HG03565 (cell line): ENCODE measurements at regions not wholly inside any gene's neighbourhood (a gene's known extent, or its start where the extent isn't known, plus 50 kb on each side); places are given as distances from the start of the nearest gene placed in this dataset.

Source experiments
- ATAC-seq: cut with Tn5 transposase; IDR thresholded peaks from one replicate; pipeline ENCODE4 v1.9.1; 2021; ENCODE audit warnings: mild to moderate bottlenecking, moderate library complexity; ENCODE audit not compliant: unreplicated experiment

DNA sequence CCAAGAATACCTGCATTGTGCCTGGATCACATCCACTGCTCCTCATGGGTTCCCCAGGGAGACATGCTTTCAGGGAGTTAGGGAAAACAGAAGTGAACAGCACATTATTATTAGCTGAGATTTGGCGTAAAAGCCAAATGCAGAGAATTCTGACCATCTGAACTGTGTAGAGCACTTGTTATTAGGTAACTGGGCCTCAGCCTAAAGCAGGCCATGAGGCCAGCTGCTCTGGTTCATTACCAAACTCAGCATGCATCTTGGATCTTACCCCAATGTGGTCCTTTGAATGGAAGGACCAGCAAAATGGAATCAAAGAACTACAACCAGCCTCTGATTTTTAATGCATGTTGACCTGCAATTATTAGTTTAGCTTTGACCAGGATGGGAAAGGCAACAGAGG, 322.3 kb downstream of the KCNS3 start:
- ATAC-seq, result no peak

DNA sequence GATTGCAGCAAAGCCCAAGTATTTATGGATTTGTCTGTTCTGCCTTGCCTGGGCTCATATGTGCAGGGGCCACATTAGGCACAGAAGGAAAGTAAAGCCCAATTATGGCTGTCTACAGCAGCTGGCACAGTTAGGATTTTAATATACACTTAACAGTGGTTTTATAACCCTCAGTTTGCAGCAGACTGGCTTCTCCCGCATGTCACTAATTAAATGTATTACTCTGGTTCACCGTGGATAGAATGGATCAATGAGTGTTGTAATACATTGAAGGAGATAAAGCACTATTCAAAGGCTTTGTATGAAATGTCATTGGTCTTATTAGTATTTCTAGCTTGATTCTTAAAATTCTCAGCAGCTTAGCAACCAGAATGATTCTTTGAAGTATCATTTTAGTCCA, 320.2 kb downstream of the KCNS3 start:
- ATAC-seq, result no peak

DNA sequence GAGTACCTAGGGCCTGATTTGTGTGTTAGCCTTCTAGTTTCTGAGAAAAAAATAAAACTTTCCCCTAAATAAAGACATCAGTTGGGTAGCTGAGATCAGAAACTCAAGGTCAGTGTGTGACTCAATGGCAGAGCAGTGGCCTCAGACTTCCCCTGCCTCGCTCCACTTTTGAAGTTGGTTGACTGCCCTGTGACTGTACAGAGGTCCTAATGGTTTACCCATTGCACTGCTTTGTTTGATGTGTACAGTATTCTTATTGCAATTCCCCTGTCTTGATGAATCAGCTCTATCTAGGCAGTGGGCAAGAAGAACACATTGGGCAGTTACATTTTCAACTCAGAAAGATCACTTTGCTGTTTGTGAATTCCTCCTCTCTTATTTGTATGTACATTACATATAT, 315.7 kb downstream of the KCNS3 start:
- ATAC-seq, result no peak

DNA sequence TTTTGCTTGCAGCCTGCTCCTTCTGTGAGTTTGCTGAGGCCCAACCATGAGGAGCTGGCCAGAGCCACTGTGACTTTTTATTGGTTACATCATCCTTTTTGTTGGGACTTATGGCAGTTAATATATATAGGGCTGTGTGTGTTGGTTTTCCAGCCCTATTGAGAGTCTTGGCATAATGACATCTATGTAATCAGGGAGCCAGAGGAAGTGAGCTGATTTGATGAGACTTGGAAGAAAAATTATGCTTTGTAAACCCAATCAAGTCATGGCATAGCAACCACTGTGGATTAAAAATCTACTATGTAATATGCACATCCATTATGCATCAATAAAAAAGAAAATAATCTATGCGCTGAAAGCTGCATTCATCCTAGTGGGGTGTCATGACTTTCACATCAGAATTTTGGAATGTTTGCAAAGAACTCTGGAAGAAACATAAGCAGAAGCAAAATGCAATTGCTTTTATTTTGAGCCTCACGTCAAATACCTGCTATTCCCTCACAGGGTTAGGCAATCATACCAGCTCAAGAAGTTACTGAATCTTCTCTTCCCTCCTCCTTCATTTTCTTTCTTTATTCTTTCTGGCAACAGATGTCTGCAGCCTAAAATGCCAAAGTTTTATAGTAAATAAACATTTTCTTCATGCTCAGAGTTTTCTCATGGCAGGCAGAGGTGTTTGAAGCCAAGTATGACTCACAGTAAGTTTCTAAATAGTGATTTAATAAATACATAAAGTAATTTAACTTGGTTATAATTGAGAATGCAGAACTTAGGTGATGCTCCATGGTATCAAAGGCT, 308.5 kb downstream of the KCNS3 start:
- no peak for ATAC-seq

DNA sequence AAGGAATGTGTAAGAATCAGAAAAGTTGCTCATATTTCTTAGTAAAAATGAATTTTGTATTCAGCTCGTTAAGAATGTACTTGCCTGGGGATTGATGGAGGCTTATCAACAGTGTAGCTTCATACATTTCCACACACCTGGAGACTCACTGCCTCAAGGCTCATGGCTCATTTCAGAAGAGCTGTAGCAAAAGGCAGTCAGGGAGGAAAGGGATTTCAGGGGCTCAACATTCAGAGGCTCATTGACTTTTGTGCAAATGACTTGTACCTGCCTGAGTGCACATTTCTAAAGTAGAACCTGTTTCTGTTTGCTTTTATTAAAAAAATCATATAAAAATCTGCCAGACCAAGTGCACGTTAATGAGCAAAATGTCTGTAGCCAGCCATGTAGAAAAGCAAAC, 304.4 kb downstream of the KCNS3 start:
- ATAC-seq, result no peak

DNA sequence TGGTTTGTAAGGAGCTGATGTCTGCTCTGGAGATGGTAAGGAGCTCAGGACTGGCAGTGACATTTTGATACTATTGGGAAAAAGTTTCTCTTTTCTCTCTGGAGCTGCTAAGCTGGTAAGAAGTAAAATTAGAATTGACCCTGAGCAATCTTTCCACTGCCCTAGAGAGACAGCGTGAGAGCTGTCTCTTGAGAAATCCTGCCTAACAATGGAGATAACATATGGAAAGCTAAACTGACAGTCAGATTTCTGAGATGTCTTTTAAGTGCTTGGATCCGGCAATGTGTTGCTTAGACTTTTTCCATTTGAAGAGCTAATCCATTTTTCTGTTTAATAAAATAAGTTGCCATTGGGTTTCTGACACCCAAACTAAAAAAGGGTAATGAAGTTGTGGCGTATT, 302.4 kb downstream of the KCNS3 start:
- no peak for ATAC-seq

DNA sequence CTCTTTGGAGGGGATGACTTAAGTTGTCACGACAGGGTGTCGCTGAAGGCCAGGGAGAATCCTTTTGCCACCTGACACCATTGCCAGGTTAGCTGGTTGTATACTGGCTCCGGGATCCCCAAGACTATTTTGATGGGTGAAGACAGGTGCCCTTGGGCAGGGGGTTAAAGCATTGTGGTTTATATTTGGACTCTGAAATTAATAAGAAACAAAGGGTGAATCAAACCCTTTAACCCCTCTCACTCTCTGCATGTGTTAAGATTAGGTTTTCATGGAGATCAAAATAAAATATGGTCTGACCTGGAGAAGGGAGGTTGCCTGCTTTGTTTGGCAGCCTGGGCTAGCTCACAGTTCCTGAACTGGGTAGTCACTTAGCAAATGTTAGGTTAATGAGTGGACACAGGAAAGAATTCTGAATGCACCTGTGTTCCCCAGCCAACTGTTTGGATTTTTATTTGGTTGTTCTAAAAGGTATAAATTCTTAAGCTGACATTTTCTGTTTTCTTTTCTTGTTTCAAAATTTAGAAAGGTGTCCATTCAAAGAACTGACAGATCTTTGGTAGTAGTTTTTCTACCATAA, 301.7 kb downstream of the KCNS3 start:
- no peak for ATAC-seq

DNA sequence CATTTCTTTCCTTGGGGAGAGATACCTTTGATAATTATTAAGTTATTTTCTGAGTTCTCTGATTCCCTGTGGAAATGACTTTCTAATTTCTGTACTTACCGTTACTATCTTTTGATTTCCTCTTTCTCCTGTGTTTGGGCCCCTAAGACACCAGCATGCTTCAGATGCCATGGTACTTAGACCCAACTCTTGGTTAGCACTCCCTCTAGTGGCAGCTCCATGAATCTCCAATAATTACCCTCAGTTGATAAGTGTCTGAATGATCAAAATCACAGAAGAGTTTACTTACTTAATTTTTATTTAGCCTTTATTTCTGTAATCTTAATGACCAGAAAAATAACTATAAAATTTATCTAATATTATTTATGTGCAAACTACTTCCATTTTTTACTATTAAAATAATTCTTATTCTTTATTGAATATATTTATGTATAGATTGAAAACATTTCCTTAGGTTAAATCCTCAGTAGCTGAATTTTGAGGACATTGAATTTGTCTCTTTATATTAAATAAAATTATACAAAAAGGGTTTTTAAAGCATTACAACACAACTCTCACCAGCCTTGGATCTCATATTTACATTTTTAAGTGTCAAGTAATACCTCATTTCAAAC, 300.4 kb downstream of the KCNS3 start:
- peak; percentile 95 for ATAC-seq

DNA sequence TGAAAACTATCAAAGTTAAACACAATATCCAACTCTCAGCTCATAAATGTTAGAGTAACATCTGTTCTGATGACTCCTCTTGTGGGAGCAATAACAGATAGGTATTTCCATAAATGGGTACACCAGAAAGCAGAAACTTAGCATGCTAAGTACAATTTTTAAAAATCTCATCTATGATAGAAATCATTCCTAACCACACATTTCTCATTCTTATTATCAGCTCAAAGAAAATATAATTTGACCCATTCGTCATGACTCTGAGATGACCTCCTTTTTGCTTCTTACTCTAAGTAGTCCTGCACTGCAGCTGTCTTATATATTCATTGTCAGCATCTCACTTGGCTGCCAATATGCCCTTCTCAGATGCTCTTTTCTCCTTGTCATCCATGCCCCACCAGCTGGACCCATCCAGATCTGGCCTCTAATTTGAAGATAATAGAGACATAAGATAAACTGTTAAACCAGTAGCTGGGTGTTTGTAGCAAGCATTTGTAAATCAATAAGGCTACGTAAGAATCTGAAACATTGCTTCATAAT, 298.3 kb downstream of the KCNS3 start:
- ATAC-seq, result no peak

DNA sequence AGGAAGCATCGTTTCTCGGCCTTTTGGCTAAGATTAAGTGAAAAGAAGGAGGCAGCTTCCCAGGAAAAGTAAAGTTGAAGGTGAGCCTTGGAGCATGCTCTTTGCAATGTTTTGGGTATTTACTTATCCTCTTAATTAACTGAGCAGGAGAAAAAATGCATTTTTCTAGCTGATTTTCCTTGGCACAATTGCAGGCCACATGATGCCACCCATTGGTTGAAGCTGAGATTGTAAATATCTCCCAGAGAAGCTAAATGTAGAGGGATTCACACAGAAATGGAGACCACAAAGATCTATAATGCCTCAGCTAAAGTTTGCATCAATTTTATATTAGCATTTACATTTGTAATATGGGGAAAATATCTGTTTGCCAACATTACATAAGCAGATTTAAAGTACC, 294.1 kb downstream of the KCNS3 start:
- no peak for ATAC-seq

DNA sequence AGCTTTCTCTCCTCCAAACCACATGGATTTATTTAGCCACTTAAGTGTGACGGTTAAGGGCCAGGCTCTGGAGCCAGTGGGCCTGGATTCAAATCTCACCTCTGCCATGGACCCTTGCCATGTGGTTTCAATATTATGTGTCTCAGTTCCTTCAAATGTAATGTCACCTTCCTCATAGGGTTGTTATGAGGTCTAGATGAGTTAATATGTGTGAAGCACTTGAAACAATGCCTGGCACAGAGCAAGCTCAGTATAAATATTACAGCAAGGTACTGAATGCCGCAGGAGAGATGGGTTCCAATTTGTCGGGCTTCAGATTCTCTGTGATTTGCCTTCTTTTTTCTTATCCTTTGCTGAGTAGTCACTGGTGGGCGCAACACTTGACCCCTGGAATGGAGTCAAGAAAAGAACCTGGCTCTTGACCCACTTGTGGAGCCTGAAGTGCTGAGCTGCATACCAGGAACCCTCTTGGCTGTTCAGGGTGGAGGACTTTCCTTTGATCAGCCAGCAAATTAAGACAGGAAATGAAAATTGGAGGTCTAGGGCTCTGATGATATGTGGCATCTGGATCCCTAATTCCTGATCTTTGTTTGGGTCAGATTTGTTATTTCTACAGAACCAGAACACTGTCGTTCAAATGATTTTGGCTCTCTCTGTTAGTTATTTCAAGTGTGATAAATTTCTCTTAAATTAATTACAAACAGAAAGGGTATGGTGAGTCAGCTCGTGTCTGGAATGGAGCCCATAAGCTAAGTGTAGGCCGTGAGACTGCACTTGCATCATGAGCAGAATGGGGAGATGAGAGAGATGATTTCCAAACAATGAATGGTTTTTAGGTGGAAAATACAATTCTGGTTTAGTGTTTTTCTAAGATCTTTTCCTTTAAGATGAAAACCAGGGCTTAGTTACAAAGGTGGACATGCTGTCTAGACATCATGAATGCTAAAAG, 293.0 kb downstream of the KCNS3 start:
- no peak for ATAC-seq

DNA sequence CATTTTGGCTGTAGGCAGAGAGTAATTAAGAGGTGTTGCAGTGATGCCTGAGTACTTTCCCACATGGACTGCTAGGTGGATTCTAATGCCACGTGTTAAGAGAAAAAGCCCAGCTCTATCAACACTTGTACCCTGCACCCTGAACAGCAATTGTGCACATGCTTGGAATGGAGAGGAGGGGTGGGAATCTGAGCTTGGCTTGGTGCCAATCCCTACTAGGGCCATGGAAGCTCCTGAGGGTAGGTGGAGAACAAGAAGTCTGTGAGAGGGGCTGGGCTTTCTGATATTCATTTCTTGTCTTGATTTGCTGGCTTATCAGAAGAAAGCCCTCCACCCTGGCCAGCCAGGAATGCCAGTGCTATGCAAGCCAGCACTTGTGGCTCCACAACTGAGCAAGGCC, 292.2 kb downstream of the KCNS3 start:
- ATAC-seq, result no peak

DNA sequence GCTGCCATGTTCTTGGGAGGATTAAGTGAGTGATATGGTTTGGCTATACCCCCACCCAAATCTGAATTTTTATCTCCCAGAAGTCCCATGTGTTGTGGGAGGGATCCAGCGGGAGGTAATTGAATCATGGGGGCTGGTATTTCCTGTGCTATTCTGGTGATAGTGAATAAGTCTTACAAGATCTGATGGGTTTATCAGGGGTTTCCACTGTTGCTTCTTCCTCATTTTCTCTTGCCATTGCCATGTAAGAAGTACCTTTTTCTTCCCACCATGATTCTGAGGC, 291.4 kb downstream of the KCNS3 start:
- ATAC-seq, result no peak

DNA sequence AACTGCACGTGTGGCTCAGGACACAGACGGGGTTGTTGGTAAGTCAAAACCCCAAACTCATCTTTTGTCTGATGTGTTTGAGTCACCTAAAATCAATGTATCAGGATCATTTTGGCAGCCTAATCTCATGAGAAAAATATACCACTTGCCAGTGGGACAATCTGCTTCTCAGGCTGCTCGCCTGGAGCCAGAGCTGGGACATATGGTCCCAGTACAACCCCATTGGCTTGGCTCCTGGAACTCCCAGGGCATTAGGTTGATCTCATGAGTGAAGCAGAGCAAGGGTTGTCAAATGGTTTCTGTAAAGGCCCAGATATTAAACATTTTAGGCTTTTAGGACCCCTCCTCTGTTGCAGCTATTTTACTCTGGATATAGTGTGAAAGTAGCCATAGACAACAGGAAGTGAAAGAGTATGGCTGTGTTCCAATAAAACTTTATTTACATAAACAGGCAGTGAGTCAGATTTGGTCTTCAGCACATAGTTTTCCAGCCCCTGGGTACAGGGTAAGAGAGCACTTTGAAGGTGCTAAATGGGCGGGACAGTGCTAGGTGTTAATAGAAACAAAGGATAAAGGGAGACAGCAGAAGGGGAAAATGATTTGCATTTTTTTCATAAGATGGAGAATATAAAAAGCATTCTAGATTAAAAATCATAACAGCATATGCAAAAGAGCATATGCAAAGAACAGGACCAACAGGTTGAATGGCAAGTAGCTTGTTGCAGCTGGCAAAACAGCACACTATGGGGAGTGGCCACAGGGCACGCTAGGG, 290.8 kb downstream of the KCNS3 start:
- ATAC-seq, result no peak

DNA sequence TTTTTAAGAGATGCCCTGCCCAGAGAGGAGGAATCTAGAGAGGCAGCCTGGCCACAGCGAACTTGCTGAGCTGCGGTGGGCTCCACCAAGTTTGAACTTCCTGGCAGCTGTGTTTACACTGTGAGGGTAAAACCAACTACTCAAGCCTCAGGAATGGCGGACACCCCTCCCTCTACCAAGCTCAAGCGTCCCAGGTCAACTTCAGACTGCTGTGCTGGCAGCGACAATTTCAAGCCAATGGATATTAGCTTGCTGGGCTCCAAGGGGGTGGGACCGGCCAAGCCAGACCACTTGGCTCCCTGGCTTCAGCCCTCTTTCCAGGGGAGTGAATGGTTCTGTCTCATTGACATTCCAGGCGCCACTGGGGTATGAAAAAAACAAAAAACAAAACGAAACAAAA, 289.4 kb downstream of the KCNS3 start:
- ATAC-seq, result no peak

DNA sequence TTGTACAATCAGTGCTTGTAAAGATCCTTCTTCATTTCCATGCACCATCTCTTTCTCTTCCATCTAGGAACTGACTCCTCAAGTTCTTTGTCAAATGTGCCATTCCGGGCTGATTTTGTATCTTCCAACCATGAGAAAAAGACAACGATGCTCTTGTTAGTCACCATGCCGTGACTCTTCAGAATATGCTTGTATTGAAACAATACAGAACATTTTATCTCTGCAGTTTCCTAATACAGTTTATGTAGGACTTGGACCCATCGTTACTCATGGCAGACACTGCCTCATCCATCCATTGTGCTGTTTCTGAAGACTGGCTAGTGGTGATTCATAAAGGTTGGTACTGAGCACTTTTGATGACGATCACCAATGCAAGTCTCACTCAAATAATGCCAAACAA, 283.2 kb downstream of the KCNS3 start:
- ATAC-seq, result no peak

DNA sequence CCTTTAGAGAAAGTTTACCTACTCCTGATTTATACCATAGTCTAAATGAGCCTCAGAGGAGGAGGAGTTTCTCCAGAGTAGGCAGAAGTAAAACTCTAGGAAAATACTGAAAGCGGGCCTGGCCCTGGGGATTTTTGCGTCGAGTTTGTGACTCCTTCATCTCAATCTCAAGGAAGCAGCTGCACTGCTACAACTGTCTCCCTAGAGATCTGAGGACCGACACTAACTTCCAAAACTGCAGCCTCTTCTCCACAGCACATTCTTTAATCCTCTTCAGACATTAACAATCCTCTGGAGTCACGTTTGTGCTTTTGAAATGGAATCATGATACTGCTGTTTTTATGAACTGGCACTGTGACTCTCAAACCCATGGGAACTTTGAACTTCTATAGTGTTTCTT, 281.4 kb downstream of the KCNS3 start:
- no peak for ATAC-seq

DNA sequence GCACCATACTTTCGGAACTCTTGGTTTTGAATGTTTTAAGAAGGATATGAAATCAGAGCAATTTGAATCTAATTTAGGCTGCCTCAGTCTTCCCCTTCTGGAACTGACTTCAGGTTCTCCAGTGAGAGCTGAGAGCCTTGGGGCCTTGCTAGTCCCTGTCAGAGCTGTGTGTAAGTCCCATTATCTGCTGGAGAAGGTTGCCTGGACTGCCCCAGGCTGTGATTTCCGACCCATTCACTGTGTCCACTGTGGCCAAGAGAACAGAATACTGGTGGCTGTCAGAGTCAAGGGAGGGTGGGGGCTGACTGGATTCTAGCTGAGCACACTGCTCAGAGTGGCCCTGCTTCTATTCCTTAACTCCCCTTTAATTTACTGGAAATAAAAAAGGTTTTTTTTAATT, 278.0 kb downstream of the KCNS3 start:
- no peak for ATAC-seq

DNA sequence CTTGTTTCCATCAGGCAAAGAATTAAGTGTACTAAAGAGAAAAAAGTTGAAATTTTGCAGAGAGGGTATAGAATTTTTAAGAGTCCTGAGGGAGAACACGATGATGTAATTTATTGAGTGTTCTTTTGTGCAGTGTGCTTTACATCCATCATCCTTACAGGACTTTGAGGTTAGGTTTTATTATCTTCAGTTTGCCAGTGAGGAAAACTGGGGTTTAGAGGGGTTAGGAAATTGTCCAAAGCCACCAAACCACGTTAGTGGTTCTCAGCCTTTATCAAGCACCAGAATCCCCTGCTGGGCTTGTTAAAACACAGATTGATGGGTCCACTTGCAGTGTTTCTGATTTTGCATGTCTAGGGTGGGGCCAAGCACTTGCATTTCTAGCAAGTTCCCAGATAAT, 277.5 kb downstream of the KCNS3 start:
- no peak for ATAC-seq

DNA sequence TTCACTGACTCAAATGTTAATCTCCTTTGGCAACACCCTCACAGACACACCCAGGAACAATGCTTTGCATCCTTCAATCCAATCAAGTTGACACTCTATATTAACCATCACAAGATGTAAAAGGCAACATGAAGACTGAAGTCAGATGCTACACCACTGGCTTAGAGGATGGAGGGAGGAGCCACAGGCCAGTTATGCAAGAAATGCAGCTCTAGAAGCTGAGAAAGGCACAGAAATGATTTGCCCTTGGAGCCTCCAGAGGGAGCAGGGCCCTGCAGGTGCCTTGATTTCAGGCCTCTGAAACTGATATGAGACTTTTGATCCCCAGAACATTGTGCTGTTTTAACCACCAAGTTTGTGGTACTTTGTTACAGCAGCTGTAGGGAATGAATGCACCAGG, 276.3 kb downstream of the KCNS3 start:
- no peak for ATAC-seq

DNA sequence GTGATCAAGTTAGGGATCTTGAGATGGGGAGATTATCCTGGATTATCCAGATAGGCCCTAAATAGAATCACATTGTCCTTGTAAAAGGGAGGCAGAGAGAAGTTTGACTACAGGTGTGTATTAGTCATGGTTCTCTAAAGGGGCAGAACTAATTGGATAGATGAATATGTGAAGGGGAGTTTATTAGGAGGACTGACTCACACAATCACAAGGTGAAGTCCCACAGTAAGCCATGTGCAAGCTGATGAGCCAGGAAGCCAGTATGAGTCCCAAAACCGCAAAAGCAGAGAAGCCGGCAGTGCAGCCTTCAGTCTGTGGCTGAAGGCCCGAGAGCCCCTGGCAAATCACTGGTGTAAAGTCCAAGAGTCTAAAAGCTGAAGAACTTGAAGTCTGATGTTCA, 275.8 kb downstream of the KCNS3 start:
- no peak for ATAC-seq
